ENCODE measurements at regions not wholly inside any gene's neighbourhood (a gene's known extent, or its start where the extent isn't known, plus 50 kb on each side); places are given as distances from the start of the nearest gene placed in this dataset.

- DNase-seq (ENCODE audit: low read depth in 1 of 2, low spot score in 2 of 2) = no peak
- Histone ChIP-seq H3K27ac (no peak overlapping the region), H3K4me3 (no peak overlapping the region), H3K36me3 (no peaks in the 10 kb centered on the region), H3K4me1 (replicated peaks) (no peaks in the 10 kb centered on the region), H3K9me3 (replicated peaks) (no peaks in the 10 kb centered on the region), H3K27me3 (replicated peaks) (no peaks in the 10 kb centered on the region)
Measured at GRCh38 chr21:24225431-24225830, 1381.8 kb downstream of the MRPL39 start.

DNA sequence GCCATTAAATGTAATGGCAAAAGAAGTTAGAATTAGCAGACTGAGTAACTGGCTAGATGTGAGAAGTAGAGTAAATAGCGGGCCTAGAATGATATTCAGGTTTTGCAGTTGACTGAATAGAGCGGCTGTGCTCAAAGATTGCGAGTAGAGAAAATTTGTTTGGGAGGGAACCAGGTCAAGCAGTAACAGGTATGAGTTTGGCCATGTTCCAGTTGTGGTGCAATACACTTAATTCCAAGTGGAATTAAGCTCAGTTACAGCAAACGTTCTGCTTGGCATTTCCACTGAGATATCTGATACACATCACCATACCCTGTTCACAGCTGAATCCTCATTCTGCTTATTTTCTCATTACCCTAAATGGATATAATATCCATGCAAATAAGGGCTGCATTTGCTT, 1382.9 kb downstream of the MRPL39 start:
- Histone ChIP-seq H3K9me3 (replicated peaks) (no peaks in the 10 kb centered on the region), H3K4me3 (no peak overlapping the region), H3K36me3 (no peaks in the 10 kb centered on the region), H3K4me1 (replicated peaks) (no peaks in the 10 kb centered on the region), H3K27me3 (replicated peaks) (no peaks in the 10 kb centered on the region), H3K27ac (no peak overlapping the region)
- no peak for DNase-seq (ENCODE audit: low read depth in 1 of 2, low spot score in 2 of 2)

GRCh38 chr21:24223624-24224023, 1383.7 kb downstream of the MRPL39 start:
- no peak for DNase-seq (ENCODE audit: low read depth in 1 of 2, low spot score in 2 of 2)

DNA sequence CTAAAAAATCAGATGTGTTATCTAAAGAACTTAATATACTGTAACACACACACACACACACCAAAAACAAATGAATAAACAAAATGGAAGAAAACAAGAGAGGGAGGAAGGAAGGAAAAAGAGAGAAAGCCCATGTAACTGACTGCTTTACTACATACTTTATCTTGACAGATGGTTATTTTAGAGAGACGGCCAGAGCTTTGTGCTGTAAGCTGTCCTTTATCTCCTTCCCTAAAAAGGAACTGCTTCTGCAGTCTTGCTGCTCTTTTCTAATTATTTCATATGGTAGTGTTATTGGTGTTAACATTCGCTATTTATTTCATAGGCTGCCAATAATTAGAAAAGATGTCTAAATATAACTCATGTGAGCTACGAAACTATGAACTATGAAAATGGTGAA, 1384.6 kb downstream of the MRPL39 start:
- H3K27ac ChIP-seq = no peak overlapping the region
- H3K4me1 ChIP-seq (replicated peaks) = no peaks in the 10 kb centered on the region
- no peaks in the 10 kb centered on the region for H3K9me3 ChIP-seq (replicated peaks)
- no peak overlapping the region for H3K4me3 ChIP-seq
- H3K36me3 ChIP-seq = no peaks in the 10 kb centered on the region
- no peak for DNase-seq (ENCODE audit: low read depth in 1 of 2, low spot score in 2 of 2)
- no peaks in the 10 kb centered on the region for H3K27me3 ChIP-seq (replicated peaks)

More at GRCh38 chr21:24223624-24224023, 1383.7 kb downstream of the MRPL39 start:
- H3K27ac ChIP-seq = no peak overlapping the region
- H3K4me3 ChIP-seq = no peak overlapping the region
- H3K27me3 ChIP-seq (replicated peaks) = no peaks in the 10 kb centered on the region
- no peaks in the 10 kb centered on the region for H3K36me3 ChIP-seq
- no peaks in the 10 kb centered on the region for H3K9me3 ChIP-seq (replicated peaks)
- H3K4me1 ChIP-seq (replicated peaks) = no peaks in the 10 kb centered on the region

- no peak for DNase-seq (ENCODE audit: low read depth in 1 of 2, low spot score in 2 of 2)
- no peak overlapping the region for H3K4me3 ChIP-seq
- no peaks in the 10 kb centered on the region for H3K36me3 ChIP-seq
- no peaks in the 10 kb centered on the region for H3K27me3 ChIP-seq (replicated peaks)
- H3K4me1 ChIP-seq (replicated peaks) = no peaks in the 10 kb centered on the region
- H3K27ac ChIP-seq = no peak overlapping the region
- peaks cover 3% of the 10 kb centered on the region; the same call in 1 of the 2 replicates for H3K9me3 ChIP-seq (replicated peaks)
Measured at GRCh38 chr21:24220446-24220845, 1386.8 kb downstream of the MRPL39 start.

DNA sequence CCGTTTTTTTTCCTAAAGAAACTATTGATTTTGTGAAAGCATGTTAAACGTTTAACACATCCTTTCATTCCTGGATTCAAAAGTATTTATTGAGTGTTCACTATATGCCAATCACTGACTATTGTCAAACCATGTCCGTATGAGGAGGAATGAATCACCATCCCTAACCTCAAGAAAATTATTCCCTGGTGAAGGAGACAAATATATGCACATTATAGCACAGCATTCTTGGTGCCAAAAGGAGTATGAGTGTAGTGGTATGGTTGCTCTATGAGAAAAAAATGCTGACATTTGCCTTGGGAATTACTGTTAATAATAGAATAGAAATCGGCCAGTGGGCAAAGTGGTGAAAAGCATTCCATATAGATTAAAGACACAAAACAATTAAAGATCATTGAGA, 1390.1 kb downstream of the MRPL39 start:
- Histone ChIP-seq H3K27ac (no peak overlapping the region), H3K27me3 (replicated peaks) (no peaks in the 10 kb centered on the region), H3K4me3 (no peak overlapping the region), H3K4me1 (replicated peaks) (no peaks in the 10 kb centered on the region), H3K36me3 (no peaks in the 10 kb centered on the region), H3K9me3 (replicated peaks) (peaks cover 3% of the 10 kb centered on the region; the same call in 1 of the 2 replicates)
- DNase-seq (ENCODE audit: low read depth in 1 of 2, low spot score in 2 of 2) = no peak

GRCh38 chr21:24210130-24210529, 1397.2 kb downstream of the MRPL39 start:
- Histone ChIP-seq H3K4me1 (replicated peaks) (no peaks in the 10 kb centered on the region), H3K4me3 (no peak overlapping the region), H3K9me3 (replicated peaks) (peaks cover 8% of the 10 kb centered on the region), H3K27me3 (replicated peaks) (no peaks in the 10 kb centered on the region), H3K27ac (no peak overlapping the region), H3K36me3 (no peaks in the 10 kb centered on the region)
- DNase-seq (ENCODE audit: low read depth in 1 of 2, low spot score in 2 of 2) = no peak

- no peak for DNase-seq (ENCODE audit: low read depth in 1 of 2, low spot score in 2 of 2)
- H3K27me3 ChIP-seq (replicated peaks) = no peaks in the 10 kb centered on the region
- no peak overlapping the region for H3K27ac ChIP-seq
- no peaks in the 10 kb centered on the region for H3K4me1 ChIP-seq (replicated peaks)
- H3K36me3 ChIP-seq = no peaks in the 10 kb centered on the region
- peaks cover 8% of the 10 kb centered on the region for H3K9me3 ChIP-seq (replicated peaks)
- H3K4me3 ChIP-seq = no peak overlapping the region
Measured at GRCh38 chr21:24208562-24209260, 1398.6 kb downstream of the MRPL39 start.

GRCh38 chr21:24205319-24205718, 1402.0 kb downstream of the MRPL39 start:
- Histone ChIP-seq H3K9me3 (replicated peaks) (peaks cover 8% of the 10 kb centered on the region), H3K36me3 (no peaks in the 10 kb centered on the region), H3K27ac (no peak overlapping the region), H3K4me3 (no peak overlapping the region), H3K27me3 (replicated peaks) (no peaks in the 10 kb centered on the region), H3K4me1 (replicated peaks) (no peaks in the 10 kb centered on the region)
- no peak for DNase-seq (ENCODE audit: low read depth in 1 of 2, low spot score in 2 of 2)

DNA sequence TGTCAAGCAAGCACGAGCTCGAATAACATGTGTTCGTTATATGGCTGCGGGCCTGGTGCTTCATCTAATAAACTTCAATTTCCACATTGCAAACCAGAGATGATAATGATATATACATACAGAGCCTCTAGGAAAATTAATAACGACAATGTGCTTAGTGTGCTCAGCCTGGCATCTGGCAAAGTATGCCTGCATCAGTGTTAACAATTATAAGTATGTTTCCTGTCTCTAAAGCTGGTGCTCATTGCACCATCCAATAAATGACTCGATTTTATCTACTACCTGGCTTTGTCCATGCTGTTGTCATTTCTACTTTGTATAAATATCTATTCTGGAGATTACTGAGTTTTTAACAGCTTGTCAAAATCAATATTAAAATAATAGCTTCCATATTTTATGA, 1402.6 kb downstream of the MRPL39 start:
- no peaks in the 10 kb centered on the region for H3K36me3 ChIP-seq
- DNase-seq (ENCODE audit: low read depth in 1 of 2, low spot score in 2 of 2) = no peak

DNA sequence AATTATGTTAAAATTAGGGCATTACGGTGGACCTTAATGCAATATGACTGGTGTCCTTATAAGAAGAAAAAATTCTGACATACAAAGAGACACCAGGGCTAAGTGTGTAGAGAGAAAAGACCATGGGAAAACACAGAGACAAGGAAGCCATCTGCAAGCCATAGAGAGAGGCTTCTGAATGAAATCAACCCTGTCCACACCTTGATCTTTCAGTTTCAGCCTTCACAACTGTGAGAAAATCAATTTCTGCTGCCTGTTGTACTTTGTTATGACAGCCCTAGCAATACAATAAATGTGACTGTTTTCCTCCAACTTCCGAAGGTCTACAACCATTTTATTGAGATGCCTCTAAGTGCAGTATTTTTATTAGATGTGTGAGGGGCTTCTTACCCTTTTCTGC, 1407.2 kb downstream of the MRPL39 start:
- Histone ChIP-seq H3K4me1 (replicated peaks) (no peaks in the 10 kb centered on the region), H3K9me3 (replicated peaks) (no peaks in the 10 kb centered on the region), H3K27ac (no peak overlapping the region), H3K27me3 (replicated peaks) (no peaks in the 10 kb centered on the region), H3K36me3 (no peaks in the 10 kb centered on the region), H3K4me3 (no peak overlapping the region)
- DNase-seq (ENCODE audit: low read depth in 1 of 2, low spot score in 2 of 2) = no peak

More for the DNA sequence above, 1402.6 kb downstream of the MRPL39 start:
- Histone ChIP-seq H3K4me1 (replicated peaks) (no peaks in the 10 kb centered on the region), H3K27ac (no peak overlapping the region), H3K4me3 (no peak overlapping the region), H3K9me3 (replicated peaks) (peaks cover 3% of the 10 kb centered on the region; the same call in 1 of the 2 replicates), H3K27me3 (replicated peaks) (no peaks in the 10 kb centered on the region)

GRCh38 chr21:24197923-24198322, 1409.4 kb downstream of the MRPL39 start:
- Histone ChIP-seq H3K27me3 (replicated peaks) (no peaks in the 10 kb centered on the region), H3K4me3 (no peak overlapping the region), H3K36me3 (no peaks in the 10 kb centered on the region), H3K9me3 (replicated peaks) (no peaks in the 10 kb centered on the region), H3K4me1 (replicated peaks) (no peaks in the 10 kb centered on the region), H3K27ac (no peak overlapping the region)
- no peak for DNase-seq (ENCODE audit: low read depth in 1 of 2, low spot score in 2 of 2)

DNA sequence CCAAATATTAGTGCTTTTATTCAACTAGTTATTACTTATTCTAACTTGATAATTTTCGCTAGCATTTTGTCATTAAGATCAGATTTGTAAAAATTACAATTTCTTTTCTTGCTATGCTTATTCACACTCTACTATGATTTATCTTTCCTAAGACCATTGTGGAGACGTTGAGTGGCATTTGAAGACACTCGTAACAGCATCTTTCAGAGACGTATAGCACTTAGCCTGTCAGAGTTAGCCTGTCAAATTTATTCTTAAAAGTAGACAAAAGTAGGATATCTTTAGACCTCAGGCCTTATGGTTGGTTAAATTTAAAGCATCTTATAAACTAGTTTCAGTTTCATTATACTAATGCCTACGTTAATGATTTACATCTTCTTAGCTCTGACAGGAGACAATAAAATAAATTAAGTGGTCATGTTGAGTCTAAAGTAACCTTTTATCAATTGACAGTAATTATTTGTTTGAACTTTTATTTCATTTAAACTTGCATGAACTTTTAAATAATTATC, 1410.1 kb downstream of the MRPL39 start:
- H3K4me1 ChIP-seq (replicated peaks) = no peaks in the 10 kb centered on the region
- H3K4me3 ChIP-seq = no peak overlapping the region
- H3K27me3 ChIP-seq (replicated peaks) = no peaks in the 10 kb centered on the region
- no peaks in the 10 kb centered on the region for H3K36me3 ChIP-seq
- H3K9me3 ChIP-seq (replicated peaks) = no peaks in the 10 kb centered on the region
- DNase-seq (ENCODE audit: low read depth in 1 of 2, low spot score in 2 of 2) = no peak
- H3K27ac ChIP-seq = no peak overlapping the region

- no peak for DNase-seq (ENCODE audit: low read depth in 1 of 2, low spot score in 2 of 2)
- H3K36me3 ChIP-seq = no peaks in the 10 kb centered on the region
- no peaks in the 10 kb centered on the region for H3K27me3 ChIP-seq (replicated peaks)
- H3K4me1 ChIP-seq (replicated peaks) = no peaks in the 10 kb centered on the region
- H3K27ac ChIP-seq = no peak overlapping the region
- H3K9me3 ChIP-seq (replicated peaks) = no peaks in the 10 kb centered on the region
- H3K4me3 ChIP-seq = no peak overlapping the region
Measured at GRCh38 chr21:24188506-24188905, 1418.8 kb downstream of the MRPL39 start.

DNA sequence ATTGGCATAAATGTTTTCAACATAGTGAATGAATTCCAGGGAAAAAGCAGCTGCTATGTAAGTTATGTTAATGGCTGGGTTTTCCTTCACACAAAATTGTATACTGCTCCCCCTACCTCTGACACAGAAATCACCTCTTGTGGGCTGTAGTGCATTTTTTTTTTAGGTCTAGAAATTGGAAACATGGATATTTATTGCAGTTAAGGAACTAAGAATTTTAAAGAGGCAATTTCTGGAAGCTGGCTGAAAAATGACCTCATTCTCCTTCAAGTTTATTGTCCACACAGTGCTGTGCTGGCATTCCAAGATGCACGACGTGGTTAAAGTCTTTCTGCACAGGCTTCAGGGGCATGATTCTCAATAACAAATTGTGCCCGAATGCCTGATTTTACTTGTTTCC, 1424.2 kb downstream of the MRPL39 start:
- H3K4me1 ChIP-seq (replicated peaks) = no peaks in the 10 kb centered on the region
- H3K27me3 ChIP-seq (replicated peaks) = no peaks in the 10 kb centered on the region
- H3K4me3 ChIP-seq = no peak overlapping the region
- H3K36me3 ChIP-seq = no peaks in the 10 kb centered on the region
- H3K9me3 ChIP-seq (replicated peaks) = no peaks in the 10 kb centered on the region; the same call in 1 of the 2 replicates
- no peak for DNase-seq (ENCODE audit: low read depth in 1 of 2, low spot score in 2 of 2)
- no peak overlapping the region for H3K27ac ChIP-seq

Data from SJSA1 (cell line).